DMS53 (cell line): ENCODE measurements at regions not wholly inside any gene's neighbourhood (a gene's known extent, or its start where the extent isn't known, plus 50 kb on each side); places are given as distances from the start of the nearest gene placed in this dataset.
"Not testable (repeated sequence)": the region's sequence is repeated elsewhere in the genome, so short reads cannot be mapped to it uniquely, and the experiment has no call there.

Experiments used
- DNase-seq: peaks from one replicate; lab custom pipeline; 2025; lab: John Stamatoyannopoulos, UW

GRCh38 chr11:23865341-23865975, 631.4 kb upstream of the LUZP2 start:
- peak; percentile 52 for DNase-seq

- no peak for DNase-seq
These were observed 630.2 kb upstream of the LUZP2 start for GRCh38 chr11:23866641-23867040.

- DNase-seq, result no peak
These were observed 627.2 kb upstream of the LUZP2 start for GRCh38 chr11:23869671-23870070.

- no peak for DNase-seq
These were observed 623.4 kb upstream of the LUZP2 start for GRCh38 chr11:23873406-23873805.

- DNase-seq, result no peak
These were observed 621.5 kb upstream of the LUZP2 start for GRCh38 chr11:23875176-23875850.

GRCh38 chr11:23883426-23884048, 613.3 kb upstream of the LUZP2 start:
- not testable (repeated sequence) for DNase-seq

GRCh38 chr11:23884341-23884740, 612.5 kb upstream of the LUZP2 start:
- no peak for DNase-seq

GRCh38 chr11:23885801-23886200, 611.1 kb upstream of the LUZP2 start:
- DNase-seq, result no peak

GRCh38 chr11:23887122-23887521, 609.7 kb upstream of the LUZP2 start:
- not testable (repeated sequence) for DNase-seq

GRCh38 chr11:23893126-23893525, 603.7 kb upstream of the LUZP2 start:
- no peak for DNase-seq

- DNase-seq, result no peak
These were observed 599.2 kb upstream of the LUZP2 start for GRCh38 chr11:23897453-23898286.

- DNase-seq, result peak; percentile 4
These were observed 593.7 kb upstream of the LUZP2 start for GRCh38 chr11:23903044-23903704.

GRCh38 chr11:23919455-23919854, 577.4 kb upstream of the LUZP2 start:
- no peak for DNase-seq

- DNase-seq, result no peak
These were observed 573.5 kb upstream of the LUZP2 start for GRCh38 chr11:23923357-23923756.

GRCh38 chr11:23924226-23924625, 572.6 kb upstream of the LUZP2 start:
- no peak for DNase-seq

GRCh38 chr11:23931443-23931842, 565.4 kb upstream of the LUZP2 start:
- DNase-seq, result no peak

GRCh38 chr11:23932485-23932898, 564.4 kb upstream of the LUZP2 start:
- DNase-seq, result no peak

GRCh38 chr11:23933721-23934120, 563.1 kb upstream of the LUZP2 start:
- DNase-seq, result no peak

GRCh38 chr11:23934671-23935270, 562.1 kb upstream of the LUZP2 start:
- DNase-seq, result not testable (repeated sequence)

GRCh38 chr11:23942117-23942815, 554.6 kb upstream of the LUZP2 start:
- DNase-seq, result not testable (repeated sequence)

- no peak for DNase-seq
These were observed 551.9 kb upstream of the LUZP2 start for GRCh38 chr11:23944923-23945322.
